Erythroblast (primary cell): ENCODE measurements at regions not wholly inside any gene's neighbourhood (a gene's known extent, or its start where the extent isn't known, plus 50 kb on each side); places are given as distances from the start of the nearest gene placed in this dataset.

Experiments
- DNase-seq, 2 experiments: peaks; one replicate each; lab custom pipeline; 2025; lab: John Stamatoyannopoulos, UW
- GATA1 ChIP-seq: IDR thresholded peaks from 2 replicates; pipeline ENCODE4 v1.6.1; 2011; ENCODE audit warnings: low read depth, mild to moderate bottlenecking, control low read depth, low read length, moderate library complexity
- POLR2A ChIP-seq: IDR thresholded peaks from 2 replicates; pipeline ENCODE4 v1.6.1; 2011; ENCODE audit warnings: mild to moderate bottlenecking, low read length

- TF ChIP-seq POLR2A (no peak), GATA1 (no peak)
- no peak for DNase-seq
These were observed 112.8 kb upstream of the DKK2 start for GRCh38 chr4:107148904-107149303.

GRCh38 chr4:107147873-107148272 lies 111.8 kb upstream of the DKK2 start:
- DNase-seq = no peak
- no peak for TF ChIP-seq POLR2A
- no peak for TF ChIP-seq GATA1

GRCh38 chr4:107138433-107138832 lies 102.3 kb upstream of the DKK2 start:
- no peak for TF ChIP-seq POLR2A
- no peak for TF ChIP-seq GATA1

GRCh38 chr4:107133965-107134653 lies 98.0 kb upstream of the DKK2 start:
- no peak for TF ChIP-seq GATA1
- TF ChIP-seq POLR2A = no peak

More at GRCh38 chr4:107138433-107138832, 102.3 kb upstream of the DKK2 start:
- DNase-seq = no peak

GRCh38 chr4:107131295-107131694 lies 95.2 kb upstream of the DKK2 start:
- no peak for TF ChIP-seq POLR2A
- no peak for TF ChIP-seq GATA1
- no peak for DNase-seq

More at GRCh38 chr4:107133965-107134653, 98.0 kb upstream of the DKK2 start:
- no peak for DNase-seq

GRCh38 chr4:107130157-107130556 lies 94.0 kb upstream of the DKK2 start:
- no peak for TF ChIP-seq POLR2A
- TF ChIP-seq GATA1 = no peak
- no peak for DNase-seq

- DNase-seq = no peak
- TF ChIP-seq GATA1 (no peak), POLR2A (no peak)
These were observed 93.5 kb upstream of the DKK2 start for GRCh38 chr4:107129611-107130010.

- TF ChIP-seq GATA1 = no peak
- TF ChIP-seq POLR2A = no peak
- DNase-seq = no peak
These were observed 93.0 kb upstream of the DKK2 start for GRCh38 chr4:107129076-107129475.

GRCh38 chr4:107128116-107128515 lies 92.0 kb upstream of the DKK2 start:
- DNase-seq = no peak
- TF ChIP-seq GATA1 (no peak), POLR2A (no peak)

- TF ChIP-seq GATA1 (no peak), POLR2A (no peak)
- DNase-seq = no peak
These were observed 89.4 kb upstream of the DKK2 start for GRCh38 chr4:107125496-107125895.

GRCh38 chr4:107122736-107123135 lies 86.6 kb upstream of the DKK2 start:
- no peak for DNase-seq
- no peak for TF ChIP-seq GATA1
- no peak for TF ChIP-seq POLR2A

- no peak for DNase-seq
- no peak for TF ChIP-seq GATA1
- no peak for TF ChIP-seq POLR2A
These were observed 84.5 kb upstream of the DKK2 start for GRCh38 chr4:107120661-107121060.

GRCh38 chr4:107117726-107118125 lies 81.6 kb upstream of the DKK2 start:
- TF ChIP-seq POLR2A = no peak
- TF ChIP-seq GATA1 = no peak
- DNase-seq = no peak

- TF ChIP-seq GATA1 = no peak
- no peak for TF ChIP-seq POLR2A
- DNase-seq = no peak
These were observed 79.2 kb upstream of the DKK2 start for GRCh38 chr4:107115185-107115847.
